ENCODE measurements at regions not wholly inside any gene's neighbourhood (a gene's known extent, or its start where the extent isn't known, plus 50 kb on each side); places are given as distances from the start of the nearest gene placed in this dataset.

DNA sequence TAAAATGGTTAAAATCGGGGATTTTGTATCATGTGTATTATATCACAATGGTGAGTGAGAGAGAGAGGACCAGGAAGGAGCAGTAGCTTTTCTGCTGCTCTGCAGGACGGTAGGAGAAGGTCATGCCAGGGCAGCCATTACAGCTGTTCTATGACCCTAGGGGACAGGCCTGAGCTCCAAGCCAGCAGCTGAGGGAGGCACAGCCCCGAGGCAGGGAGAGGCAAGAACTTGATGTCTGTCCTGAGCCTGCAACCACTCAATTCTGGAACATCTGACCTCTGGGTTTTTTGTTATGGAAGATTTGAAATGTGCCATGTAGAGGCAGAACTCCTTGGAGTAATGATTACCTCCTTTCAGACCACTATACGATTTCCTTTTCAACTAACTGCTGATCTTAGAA is 135.8 kb upstream of the SH3BP4 start:
- TF ChIP-seq, protein P1, sequence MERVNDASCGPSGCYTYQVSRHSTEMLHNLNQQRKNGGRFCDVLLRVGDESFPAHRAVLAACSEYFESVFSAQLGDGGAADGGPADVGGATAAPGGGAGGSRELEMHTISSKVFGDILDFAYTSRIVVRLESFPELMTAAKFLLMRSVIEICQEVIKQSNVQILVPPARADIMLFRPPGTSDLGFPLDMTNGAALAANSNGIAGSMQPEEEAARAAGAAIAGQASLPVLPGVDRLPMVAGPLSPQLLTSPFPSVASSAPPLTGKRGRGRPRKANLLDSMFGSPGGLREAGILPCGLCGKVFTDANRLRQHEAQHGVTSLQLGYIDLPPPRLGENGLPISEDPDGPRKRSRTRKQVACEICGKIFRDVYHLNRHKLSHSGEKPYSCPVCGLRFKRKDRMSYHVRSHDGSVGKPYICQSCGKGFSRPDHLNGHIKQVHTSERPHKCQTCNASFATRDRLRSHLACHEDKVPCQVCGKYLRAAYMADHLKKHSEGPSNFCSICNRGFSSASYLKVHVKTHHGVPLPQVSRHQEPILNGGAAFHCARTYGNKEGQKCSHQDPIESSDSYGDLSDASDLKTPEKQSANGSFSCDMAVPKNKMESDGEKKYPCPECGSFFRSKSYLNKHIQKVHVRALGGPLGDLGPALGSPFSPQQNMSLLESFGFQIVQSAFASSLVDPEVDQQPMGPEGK (CRISPR knock-in tag; IDR thresholded peaks at IDR 0.05; ENCODE audit: borderline replicate concordance): no peak
- TF ChIP-seq RARB (CRISPR knock-in tag; IDR thresholded peaks at IDR 0.05): no peak
- TF ChIP-seq, protein P2, sequence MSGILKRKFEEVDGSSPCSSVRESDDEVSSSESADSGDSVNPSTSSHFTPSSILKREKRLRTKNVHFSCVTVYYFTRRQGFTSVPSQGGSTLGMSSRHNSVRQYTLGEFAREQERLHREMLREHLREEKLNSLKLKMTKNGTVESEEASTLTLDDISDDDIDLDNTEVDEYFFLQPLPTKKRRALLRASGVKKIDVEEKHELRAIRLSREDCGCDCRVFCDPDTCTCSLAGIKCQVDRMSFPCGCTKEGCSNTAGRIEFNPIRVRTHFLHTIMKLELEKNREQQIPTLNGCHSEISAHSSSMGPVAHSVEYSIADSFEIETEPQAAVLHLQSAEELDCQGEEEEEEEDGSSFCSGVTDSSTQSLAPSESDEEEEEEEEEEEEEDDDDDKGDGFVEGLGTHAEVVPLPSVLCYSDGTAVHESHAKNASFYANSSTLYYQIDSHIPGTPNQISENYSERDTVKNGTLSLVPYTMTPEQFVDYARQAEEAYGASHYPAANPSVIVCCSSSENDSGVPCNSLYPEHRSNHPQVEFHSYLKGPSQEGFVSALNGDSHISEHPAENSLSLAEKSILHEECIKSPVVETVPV (CRISPR knock-in tag; IDR thresholded peaks at IDR 0.05): no peak
- no peak for TF ChIP-seq ESRRG (CRISPR knock-in tag; IDR thresholded peaks at IDR 0.05)

Data from SK-N-SH treated with all-trans-retinoic acid at 6 μM for 48 hours (cell line).